ENCODE measurements at regions not wholly inside any gene's neighbourhood (a gene's known extent, or its start where the extent isn't known, plus 50 kb on each side); places are given as distances from the start of the nearest gene placed in this dataset.

- no peak for DNase-seq
Measured at GRCh38 chr5:87949676-87950631, 318.7 kb downstream of the TMEM161B start.

GRCh38 chr5:87948486-87948885 is 320.2 kb downstream of the TMEM161B start:
- DNase-seq = no peak

- DNase-seq = no peak
Measured at GRCh38 chr5:87946271-87946670, 322.4 kb downstream of the TMEM161B start.

- DNase-seq = no peak
Measured at GRCh38 chr5:87945286-87945650, 323.4 kb downstream of the TMEM161B start.

GRCh38 chr5:87944553-87945285 is 323.9 kb downstream of the TMEM161B start:
- no peak for DNase-seq

GRCh38 chr5:87940775-87941174 is 327.9 kb downstream of the TMEM161B start:
- DNase-seq = no peak

GRCh38 chr5:87936667-87937066 is 332.0 kb downstream of the TMEM161B start:
- no peak for DNase-seq

- no peak for DNase-seq
Measured at GRCh38 chr5:87924436-87924835, 344.2 kb downstream of the TMEM161B start.

GRCh38 chr5:87916320-87916719 is 352.3 kb downstream of the TMEM161B start:
- no peak for DNase-seq

- DNase-seq = no peak
Measured at GRCh38 chr5:87912419-87912818, 356.2 kb downstream of the TMEM161B start.

GRCh38 chr5:87909382-87909781 is 359.3 kb downstream of the TMEM161B start:
- DNase-seq = no peak

GRCh38 chr5:87906962-87907361 is 361.7 kb downstream of the TMEM161B start:
- no peak for DNase-seq

- no peak for DNase-seq
Measured at GRCh38 chr5:87900419-87900818, 368.2 kb downstream of the TMEM161B start.

GRCh38 chr5:87899721-87900131 is 368.9 kb downstream of the TMEM161B start:
- no peak for DNase-seq

GRCh38 chr5:87899208-87899661 is 369.4 kb downstream of the TMEM161B start:
- DNase-seq = no peak

- DNase-seq = no peak
Measured at GRCh38 chr5:87898574-87898973, 370.1 kb downstream of the TMEM161B start.

- DNase-seq = no peak
Measured at GRCh38 chr5:87888139-87888538, 380.5 kb downstream of the TMEM161B start.

GRCh38 chr5:87887247-87887646 is 381.4 kb downstream of the TMEM161B start:
- no peak for DNase-seq

- DNase-seq = no peak
Measured at GRCh38 chr5:87886164-87886563, 382.5 kb downstream of the TMEM161B start.

- no peak for DNase-seq
Measured at GRCh38 chr5:87885758-87886157, 382.9 kb downstream of the TMEM161B start.

- no peak for DNase-seq
Measured at GRCh38 chr5:87877495-87877894, 391.1 kb downstream of the TMEM161B start.

GRCh38 chr5:87877023-87877422 is 391.6 kb downstream of the TMEM161B start:
- no peak for DNase-seq

- DNase-seq = no peak
Measured at GRCh38 chr5:87876616-87877015, 392.0 kb downstream of the TMEM161B start.

GRCh38 chr5:87872986-87873385 is 395.7 kb downstream of the TMEM161B start:
- no peak for DNase-seq
